ENCODE measurements at regions not wholly inside any gene's neighbourhood (a gene's known extent, or its start where the extent isn't known, plus 50 kb on each side); places are given as distances from the start of the nearest gene placed in this dataset.

DNA sequence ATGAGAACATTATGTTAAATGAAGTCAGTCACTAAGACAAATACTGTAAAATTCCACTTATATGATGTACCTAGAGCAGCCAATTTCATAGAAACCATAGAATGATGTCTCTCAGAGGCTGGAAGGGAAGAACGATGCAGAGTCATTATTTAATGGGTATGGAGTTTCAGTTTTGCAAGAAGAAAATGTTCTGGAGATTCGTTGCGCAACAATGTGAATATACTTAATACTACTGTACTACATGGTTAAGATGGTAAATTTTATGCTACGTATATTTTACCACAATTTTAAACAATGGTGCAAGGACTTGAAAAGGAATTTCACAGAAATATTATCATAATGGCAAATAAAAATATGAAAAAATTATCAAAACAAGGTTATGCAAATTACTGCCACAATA, 972.6 kb downstream of the KCNMA1 start:
- no peak for TF ChIP-seq CTCF (IDR thresholded peaks at IDR 0.05)
- TF ChIP-seq EZH2phosphoT487 (IDR thresholded peaks at IDR 0.05) = no peak
